WTC11 (cell line): ENCODE measurements at regions not wholly inside any gene's neighbourhood (a gene's known extent, or its start where the extent isn't known, plus 50 kb on each side); places are given as distances from the start of the nearest gene placed in this dataset.

Experiments used
- ATAC-seq: fragments of 200-7000 bp; cut with Tn5 transposase; 2 replicates; pipeline ENCODE4 v1.10.0; 2021; ENCODE audit warnings: mild to moderate bottlenecking, moderate library complexity
- CTCF ChIA-PET: fragments of 300-600 bp; sonication (Branson Sonifier 250); formaldehyde crosslinking; loops from one replicate; lab custom pipeline; 2021; ENCODE audit warnings: antibody characterized with exemption; lab: Charles Lee
- POLR2A ChIA-PET: fragments of 350-600 bp; sonication (Branson Sonifier 250); formaldehyde crosslinking; loops from one replicate; lab custom pipeline; 2021; ENCODE audit warnings: antibody characterized with exemption; lab: Charles Lee
- DNase-seq: peaks from one replicate; pipeline ENCODE4 v3.0.0; 2021; ENCODE audit warnings: low spot score
- H3K27ac Mint-ChIP-seq: 2 replicates; pipeline ENCODE4 v1.8.0; 2021; ENCODE audit warnings: mixed read lengths
- H3K27me3 Mint-ChIP-seq: 2 replicates; pipeline ENCODE4 v1.8.0; 2021; ENCODE audit warnings: low read depth, mild to moderate bottlenecking, moderate library complexity, mixed read lengths
- H3K36me3 Mint-ChIP-seq: 2 replicates; pipeline ENCODE4 v1.8.0; 2021; ENCODE audit warnings: mixed read lengths
- H3K4me1 Mint-ChIP-seq: 2 replicates; pipeline ENCODE4 v1.8.0; 2022; ENCODE audit warnings: mixed read lengths
- H3K4me3 Mint-ChIP-seq: 2 replicates; pipeline ENCODE4 v1.8.0; 2021; ENCODE audit warnings: mild to moderate bottlenecking, moderate library complexity, mixed read lengths
- H3K9me3 Mint-ChIP-seq: 2 replicates; pipeline ENCODE4 v1.8.0; 2021; ENCODE audit warnings: mixed read lengths
- EMX1 ChIP-seq: fragments of 250-450 bp; sonication (Bioruptor Pico); IDR thresholded peaks from 2 replicates; pipeline ENCODE4 v1.8.0; 2021; ENCODE audit warnings: mild to moderate bottlenecking
- KAT7 ChIP-seq: sonication (generic); formaldehyde crosslinking; IDR thresholded peaks from 2 replicates; pipeline ENCODE4 v1.8.1; 2023; ENCODE audit warnings: missing genetic modification reagents, mild to moderate bottlenecking, borderline replicate concordance
- MAX ChIP-seq: sonication (generic); formaldehyde crosslinking; IDR thresholded peaks from 2 replicates; pipeline ENCODE4 v1.8.0; 2022; ENCODE audit warnings: mild to moderate bottlenecking, missing genetic modification reagents
- MXD4 ChIP-seq: fragments of 250-450 bp; sonication (Bioruptor Pico); IDR thresholded peaks from 2 replicates; pipeline ENCODE4 v1.8.0; 2021; ENCODE audit warnings: mild to moderate bottlenecking, moderate library complexity, borderline replicate concordance
- NFATC4 ChIP-seq: fragments of 250-450 bp; sonication (Bioruptor Pico); IDR thresholded peaks from 2 replicates; pipeline ENCODE4 v1.9.0; 2021; ENCODE audit warnings: mild to moderate bottlenecking
- RELA ChIP-seq: sonication (generic); formaldehyde crosslinking; IDR thresholded peaks from 2 replicates; pipeline ENCODE4 v1.8.1; 2022; ENCODE audit warnings: missing genetic modification reagents, mild to moderate bottlenecking, borderline replicate concordance
- SOX15 ChIP-seq: fragments of 250-450 bp; sonication (Bioruptor Pico); IDR thresholded peaks from 2 replicates; pipeline ENCODE4 v1.9.0; 2021; ENCODE audit warnings: mild to moderate bottlenecking
- STAT6 ChIP-seq: sonication (generic); formaldehyde crosslinking; conservative IDR thresholded peaks from 2 replicates; pipeline ENCODE4 v1.8.1; 2023; ENCODE audit warnings: mild to moderate bottlenecking, low read depth, missing genetic modification reagents, moderate library complexity
- ZNF219 ChIP-seq: sonication (generic); formaldehyde crosslinking; IDR thresholded peaks from 2 replicates; pipeline ENCODE4 v1.8.0; 2023; ENCODE audit warnings: missing genetic modification reagents, mild to moderate bottlenecking, borderline replicate concordance
- ZNF416 ChIP-seq: fragments of 250-450 bp; sonication (Bioruptor Pico); IDR thresholded peaks from 2 replicates; pipeline ENCODE4 v1.9.0; 2021; ENCODE audit warnings: mild to moderate bottlenecking, inconsistent platforms
- ZNF423 ChIP-seq: fragments of 250-450 bp; sonication (Bioruptor Pico); IDR thresholded peaks from 2 replicates; pipeline ENCODE4 v2.1.2; 2022; ENCODE audit warnings: mild to moderate bottlenecking, moderate library complexity
- TF ChIP-seq, protein P1 (sequence below): sonication (generic); formaldehyde crosslinking; IDR thresholded peaks from 2 replicates; pipeline ENCODE4 v1.8.1; 2023; ENCODE audit warnings: mild to moderate bottlenecking, missing genetic modification reagents, borderline replicate concordance
- TF ChIP-seq, protein P2 (sequence below): fragments of 250-450 bp; sonication (Bioruptor Pico); IDR thresholded peaks from 2 replicates; pipeline ENCODE4 v1.9.0; 2021; ENCODE audit warnings: mild to moderate bottlenecking, borderline replicate concordance
- TF ChIP-seq, protein P3 (sequence below): sonication (generic); formaldehyde crosslinking; IDR thresholded peaks from 2 replicates; pipeline ENCODE4 v1.8.0; 2023; ENCODE audit warnings: missing genetic modification reagents
- TF ChIP-seq, protein P4 (sequence below): sonication (generic); formaldehyde crosslinking; IDR thresholded peaks from 2 replicates; pipeline ENCODE4 v1.8.1; 2022; ENCODE audit warnings: mild to moderate bottlenecking, moderate library complexity, missing genetic modification reagents

- TF ChIP-seq, protein P1, sequence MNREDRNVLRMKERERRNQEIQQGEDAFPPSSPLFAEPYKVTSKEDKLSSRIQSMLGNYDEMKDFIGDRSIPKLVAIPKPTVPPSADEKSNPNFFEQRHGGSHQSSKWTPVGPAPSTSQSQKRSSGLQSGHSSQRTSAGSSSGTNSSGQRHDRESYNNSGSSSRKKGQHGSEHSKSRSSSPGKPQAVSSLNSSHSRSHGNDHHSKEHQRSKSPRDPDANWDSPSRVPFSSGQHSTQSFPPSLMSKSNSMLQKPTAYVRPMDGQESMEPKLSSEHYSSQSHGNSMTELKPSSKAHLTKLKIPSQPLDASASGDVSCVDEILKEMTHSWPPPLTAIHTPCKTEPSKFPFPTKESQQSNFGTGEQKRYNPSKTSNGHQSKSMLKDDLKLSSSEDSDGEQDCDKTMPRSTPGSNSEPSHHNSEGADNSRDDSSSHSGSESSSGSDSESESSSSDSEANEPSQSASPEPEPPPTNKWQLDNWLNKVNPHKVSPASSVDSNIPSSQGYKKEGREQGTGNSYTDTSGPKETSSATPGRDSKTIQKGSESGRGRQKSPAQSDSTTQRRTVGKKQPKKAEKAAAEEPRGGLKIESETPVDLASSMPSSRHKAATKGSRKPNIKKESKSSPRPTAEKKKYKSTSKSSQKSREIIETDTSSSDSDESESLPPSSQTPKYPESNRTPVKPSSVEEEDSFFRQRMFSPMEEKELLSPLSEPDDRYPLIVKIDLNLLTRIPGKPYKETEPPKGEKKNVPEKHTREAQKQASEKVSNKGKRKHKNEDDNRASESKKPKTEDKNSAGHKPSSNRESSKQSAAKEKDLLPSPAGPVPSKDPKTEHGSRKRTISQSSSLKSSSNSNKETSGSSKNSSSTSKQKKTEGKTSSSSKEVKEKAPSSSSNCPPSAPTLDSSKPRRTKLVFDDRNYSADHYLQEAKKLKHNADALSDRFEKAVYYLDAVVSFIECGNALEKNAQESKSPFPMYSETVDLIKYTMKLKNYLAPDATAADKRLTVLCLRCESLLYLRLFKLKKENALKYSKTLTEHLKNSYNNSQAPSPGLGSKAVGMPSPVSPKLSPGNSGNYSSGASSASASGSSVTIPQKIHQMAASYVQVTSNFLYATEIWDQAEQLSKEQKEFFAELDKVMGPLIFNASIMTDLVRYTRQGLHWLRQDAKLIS (CRISPR knock-in tag), result no peak
- TF ChIP-seq ZNF219 (CRISPR knock-in tag) (no peak), KAT7 (CRISPR knock-in tag) (no peak), MAX (CRISPR knock-in tag) (no peak), STAT6 (CRISPR knock-in tag) (no peak), NFATC4 (CRISPR knock-in tag) (no peak), SOX15 (CRISPR knock-in tag) (no peak), ZNF423 (CRISPR knock-in tag) (no peak)
- TF ChIP-seq, protein P2, sequence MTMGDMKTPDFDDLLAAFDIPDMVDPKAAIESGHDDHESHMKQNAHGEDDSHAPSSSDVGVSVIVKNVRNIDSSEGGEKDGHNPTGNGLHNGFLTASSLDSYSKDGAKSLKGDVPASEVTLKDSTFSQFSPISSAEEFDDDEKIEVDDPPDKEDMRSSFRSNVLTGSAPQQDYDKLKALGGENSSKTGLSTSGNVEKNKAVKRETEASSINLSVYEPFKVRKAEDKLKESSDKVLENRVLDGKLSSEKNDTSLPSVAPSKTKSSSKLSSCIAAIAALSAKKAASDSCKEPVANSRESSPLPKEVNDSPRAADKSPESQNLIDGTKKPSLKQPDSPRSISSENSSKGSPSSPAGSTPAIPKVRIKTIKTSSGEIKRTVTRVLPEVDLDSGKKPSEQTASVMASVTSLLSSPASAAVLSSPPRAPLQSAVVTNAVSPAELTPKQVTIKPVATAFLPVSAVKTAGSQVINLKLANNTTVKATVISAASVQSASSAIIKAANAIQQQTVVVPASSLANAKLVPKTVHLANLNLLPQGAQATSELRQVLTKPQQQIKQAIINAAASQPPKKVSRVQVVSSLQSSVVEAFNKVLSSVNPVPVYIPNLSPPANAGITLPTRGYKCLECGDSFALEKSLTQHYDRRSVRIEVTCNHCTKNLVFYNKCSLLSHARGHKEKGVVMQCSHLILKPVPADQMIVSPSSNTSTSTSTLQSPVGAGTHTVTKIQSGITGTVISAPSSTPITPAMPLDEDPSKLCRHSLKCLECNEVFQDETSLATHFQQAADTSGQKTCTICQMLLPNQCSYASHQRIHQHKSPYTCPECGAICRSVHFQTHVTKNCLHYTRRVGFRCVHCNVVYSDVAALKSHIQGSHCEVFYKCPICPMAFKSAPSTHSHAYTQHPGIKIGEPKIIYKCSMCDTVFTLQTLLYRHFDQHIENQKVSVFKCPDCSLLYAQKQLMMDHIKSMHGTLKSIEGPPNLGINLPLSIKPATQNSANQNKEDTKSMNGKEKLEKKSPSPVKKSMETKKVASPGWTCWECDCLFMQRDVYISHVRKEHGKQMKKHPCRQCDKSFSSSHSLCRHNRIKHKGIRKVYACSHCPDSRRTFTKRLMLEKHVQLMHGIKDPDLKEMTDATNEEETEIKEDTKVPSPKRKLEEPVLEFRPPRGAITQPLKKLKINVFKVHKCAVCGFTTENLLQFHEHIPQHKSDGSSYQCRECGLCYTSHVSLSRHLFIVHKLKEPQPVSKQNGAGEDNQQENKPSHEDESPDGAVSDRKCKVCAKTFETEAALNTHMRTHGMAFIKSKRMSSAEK, result no peak
- TF ChIP-seq, protein P3, sequence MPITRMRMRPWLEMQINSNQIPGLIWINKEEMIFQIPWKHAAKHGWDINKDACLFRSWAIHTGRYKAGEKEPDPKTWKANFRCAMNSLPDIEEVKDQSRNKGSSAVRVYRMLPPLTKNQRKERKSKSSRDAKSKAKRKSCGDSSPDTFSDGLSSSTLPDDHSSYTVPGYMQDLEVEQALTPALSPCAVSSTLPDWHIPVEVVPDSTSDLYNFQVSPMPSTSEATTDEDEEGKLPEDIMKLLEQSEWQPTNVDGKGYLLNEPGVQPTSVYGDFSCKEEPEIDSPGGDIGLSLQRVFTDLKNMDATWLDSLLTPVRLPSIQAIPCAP (CRISPR knock-in tag), result no peak
Measured at GRCh38 chr1:18047122-18047521, 60.5 kb upstream of the IGSF21 start (continued).

- ChIA-PET CTCF (no interaction called here), POLR2A (no interaction called here)
- TF ChIP-seq, protein P4, sequence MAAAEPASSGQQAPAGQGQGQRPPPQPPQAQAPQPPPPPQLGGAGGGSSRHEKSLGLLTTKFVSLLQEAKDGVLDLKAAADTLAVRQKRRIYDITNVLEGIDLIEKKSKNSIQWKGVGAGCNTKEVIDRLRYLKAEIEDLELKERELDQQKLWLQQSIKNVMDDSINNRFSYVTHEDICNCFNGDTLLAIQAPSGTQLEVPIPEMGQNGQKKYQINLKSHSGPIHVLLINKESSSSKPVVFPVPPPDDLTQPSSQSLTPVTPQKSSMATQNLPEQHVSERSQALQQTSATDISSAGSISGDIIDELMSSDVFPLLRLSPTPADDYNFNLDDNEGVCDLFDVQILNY (CRISPR knock-in tag), result no peak
- TF ChIP-seq, protein P3 (CRISPR knock-in tag), result no peak
- TF ChIP-seq, protein P2, result no peak
- TF ChIP-seq RELA (CRISPR knock-in tag) (no peak), MXD4 (CRISPR knock-in tag) (no peak), ZNF416 (CRISPR knock-in tag) (no peak), EMX1 (CRISPR knock-in tag) (no peak)
- Mint-ChIP-seq H3K36me3 (no peaks in the 10 kb centered on the region), H3K27ac (no peak overlapping the region), H3K27me3 (peaks cover 27% of the 10 kb centered on the region), H3K9me3 (peaks cover 7% of the 10 kb centered on the region), H3K4me3 (no peak overlapping the region), H3K4me1 (peaks cover 12% of the 10 kb centered on the region)
- DNase-seq, result no peak
- no peak for ATAC-seq
Measured at GRCh38 chr1:18049228-18049627, 58.4 kb upstream of the IGSF21 start.
